ENCODE measurements at regions not wholly inside any gene's neighbourhood (a gene's known extent, or its start where the extent isn't known, plus 50 kb on each side); places are given as distances from the start of the nearest gene placed in this dataset.

DNA sequence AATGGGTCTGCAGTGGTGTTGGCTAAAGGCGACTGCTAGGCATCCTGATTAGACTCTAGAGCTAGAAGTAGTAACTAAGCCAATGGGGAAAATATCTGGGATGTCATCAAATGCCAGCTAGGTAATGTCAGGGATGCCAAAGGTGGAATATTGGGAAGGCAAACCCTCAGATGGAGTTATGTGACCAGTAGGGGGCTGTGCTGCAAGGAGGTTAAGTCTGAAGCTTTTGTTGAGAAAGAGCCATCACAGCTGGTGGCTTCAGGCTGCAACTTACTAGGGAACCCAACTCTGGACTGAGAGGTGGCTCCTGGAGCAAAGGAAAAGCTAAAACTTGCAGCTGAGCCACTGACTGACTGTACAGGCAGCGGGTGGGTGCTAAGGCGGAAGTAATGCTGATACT, 576.9 kb upstream of the GHITM start:
- no peaks in the 10 kb centered on the region for H3K27me3 ChIP-seq (ENCODE audit: insufficient read depth, low read length)

DNA sequence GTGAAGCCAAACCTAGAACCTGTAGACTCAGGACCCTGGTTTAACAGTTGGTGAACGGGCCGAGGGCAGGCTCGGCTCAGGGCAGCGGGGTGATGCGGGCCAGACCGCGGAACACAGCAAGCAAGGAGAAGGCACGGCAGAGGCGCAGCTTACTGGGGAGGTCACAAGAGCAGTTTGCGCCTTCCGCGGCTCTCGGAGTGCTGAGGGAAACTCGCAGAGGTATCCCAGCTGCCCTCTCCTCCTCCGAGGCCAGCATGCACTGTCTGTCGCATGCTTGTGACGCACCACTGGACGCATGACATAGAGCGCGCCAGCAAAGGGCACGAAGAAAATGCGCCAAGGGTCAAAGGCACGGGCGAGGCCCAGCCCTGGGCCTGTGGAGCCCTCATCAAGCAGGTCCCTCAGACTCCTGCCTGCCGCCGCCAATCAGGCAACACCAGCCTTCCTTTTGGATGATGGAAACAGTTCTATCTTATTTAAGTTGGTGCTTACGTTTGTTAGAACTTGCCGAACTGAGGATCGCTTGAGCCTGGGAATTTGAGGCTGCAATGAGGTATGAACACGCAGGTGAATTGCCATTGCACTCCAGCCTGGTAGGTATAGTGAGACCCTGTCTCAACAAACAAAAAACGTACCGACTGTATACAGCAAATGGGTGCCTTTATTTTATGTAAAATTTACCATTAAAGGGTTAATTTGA, 574.3 kb upstream of the GHITM start:
- Histone ChIP-seq H3K79me2 (ENCODE audit: control insufficient read depth, insufficient read depth, low read length, unreplicated experiment) (no peaks in the 10 kb centered on the region), H2AFZ (ENCODE audit: low read length, unreplicated experiment) (no peak overlapping the region), H3K27ac (ENCODE audit: low read depth, low read length) (no peak overlapping the region), H3K4me3 (ENCODE audit: low read depth, low read length) (no peak overlapping the region), H3K36me3 (ENCODE audit: insufficient read depth, low read length) (no peaks in the 10 kb centered on the region), H3K4me1 (ENCODE audit: control insufficient read depth, insufficient read depth, low read length, unreplicated experiment) (no peaks in the 10 kb centered on the region), H3K27me3 (ENCODE audit: insufficient read depth, low read length) (no peaks in the 10 kb centered on the region)

More for the DNA sequence above, 576.9 kb upstream of the GHITM start:
- Histone ChIP-seq H2AFZ (ENCODE audit: low read length, unreplicated experiment) (no peak overlapping the region), H3K79me2 (ENCODE audit: control insufficient read depth, insufficient read depth, low read length, unreplicated experiment) (no peaks in the 10 kb centered on the region), H3K27ac (ENCODE audit: low read depth, low read length) (no peak overlapping the region), H3K36me3 (ENCODE audit: insufficient read depth, low read length) (no peaks in the 10 kb centered on the region), H3K4me3 (ENCODE audit: low read depth, low read length) (no peak overlapping the region), H3K4me1 (ENCODE audit: control insufficient read depth, insufficient read depth, low read length, unreplicated experiment) (no peaks in the 10 kb centered on the region)

GRCh38 chr10:83572036-83572435, 567.3 kb upstream of the GHITM start:
- Histone ChIP-seq H3K4me1 (ENCODE audit: control insufficient read depth, insufficient read depth, low read length, unreplicated experiment) (no peaks in the 10 kb centered on the region), H3K27ac (ENCODE audit: low read depth, low read length) (no peak overlapping the region), H3K4me3 (ENCODE audit: low read depth, low read length) (no peak overlapping the region), H3K79me2 (ENCODE audit: control insufficient read depth, insufficient read depth, low read length, unreplicated experiment) (no peaks in the 10 kb centered on the region), H3K36me3 (ENCODE audit: insufficient read depth, low read length) (no peaks in the 10 kb centered on the region), H3K27me3 (ENCODE audit: insufficient read depth, low read length) (no peaks in the 10 kb centered on the region), H2AFZ (ENCODE audit: low read length, unreplicated experiment) (no peak overlapping the region)

- no peaks in the 10 kb centered on the region for H3K79me2 ChIP-seq (ENCODE audit: control insufficient read depth, insufficient read depth, low read length, unreplicated experiment)
- no peak overlapping the region for H3K27ac ChIP-seq (ENCODE audit: low read depth, low read length)
- no peak overlapping the region for H2AFZ ChIP-seq (ENCODE audit: low read length, unreplicated experiment)
- H3K4me3 ChIP-seq (ENCODE audit: low read depth, low read length) = no peak overlapping the region
- H3K27me3 ChIP-seq (ENCODE audit: insufficient read depth, low read length) = no peaks in the 10 kb centered on the region
- no peaks in the 10 kb centered on the region for H3K36me3 ChIP-seq (ENCODE audit: insufficient read depth, low read length)
- no peaks in the 10 kb centered on the region for H3K4me1 ChIP-seq (ENCODE audit: control insufficient read depth, insufficient read depth, low read length, unreplicated experiment)
Observed at GRCh38 chr10:83574770-83575169, 564.5 kb upstream of the GHITM start.

- H3K4me1 ChIP-seq (ENCODE audit: control insufficient read depth, insufficient read depth, low read length, unreplicated experiment) = no peaks in the 10 kb centered on the region
- H2AFZ ChIP-seq (ENCODE audit: low read length, unreplicated experiment) = no peak overlapping the region
- no peak overlapping the region for H3K27ac ChIP-seq (ENCODE audit: low read depth, low read length)
- H3K27me3 ChIP-seq (ENCODE audit: insufficient read depth, low read length) = no peaks in the 10 kb centered on the region
- H3K79me2 ChIP-seq (ENCODE audit: control insufficient read depth, insufficient read depth, low read length, unreplicated experiment) = no peaks in the 10 kb centered on the region
- no peak overlapping the region for H3K4me3 ChIP-seq (ENCODE audit: low read depth, low read length)
- H3K36me3 ChIP-seq (ENCODE audit: insufficient read depth, low read length) = no peaks in the 10 kb centered on the region
Observed at GRCh38 chr10:83577421-83577820, 561.9 kb upstream of the GHITM start.

GRCh38 chr10:83580373-83581012, 558.8 kb upstream of the GHITM start:
- Histone ChIP-seq H3K27me3 (ENCODE audit: insufficient read depth, low read length) (no peaks in the 10 kb centered on the region), H3K27ac (ENCODE audit: low read depth, low read length) (no peak overlapping the region), H2AFZ (ENCODE audit: low read length, unreplicated experiment) (no peak overlapping the region), H3K4me1 (ENCODE audit: control insufficient read depth, insufficient read depth, low read length, unreplicated experiment) (no peaks in the 10 kb centered on the region), H3K4me3 (ENCODE audit: low read depth, low read length) (no peak overlapping the region), H3K79me2 (ENCODE audit: control insufficient read depth, insufficient read depth, low read length, unreplicated experiment) (no peaks in the 10 kb centered on the region), H3K36me3 (ENCODE audit: insufficient read depth, low read length) (no peaks in the 10 kb centered on the region)

- no peak overlapping the region for H3K27ac ChIP-seq (ENCODE audit: low read depth, low read length)
- no peak overlapping the region for H3K4me3 ChIP-seq (ENCODE audit: low read depth, low read length)
- H2AFZ ChIP-seq (ENCODE audit: low read length, unreplicated experiment) = no peak overlapping the region
- no peaks in the 10 kb centered on the region for H3K36me3 ChIP-seq (ENCODE audit: insufficient read depth, low read length)
- no peaks in the 10 kb centered on the region for H3K79me2 ChIP-seq (ENCODE audit: control insufficient read depth, insufficient read depth, low read length, unreplicated experiment)
- H3K4me1 ChIP-seq (ENCODE audit: control insufficient read depth, insufficient read depth, low read length, unreplicated experiment) = no peaks in the 10 kb centered on the region
- H3K27me3 ChIP-seq (ENCODE audit: insufficient read depth, low read length) = no peaks in the 10 kb centered on the region
Observed at GRCh38 chr10:83582407-83583095, 556.8 kb upstream of the GHITM start.

GRCh38 chr10:83585686-83586085, 553.6 kb upstream of the GHITM start:
- no peak overlapping the region for H3K4me3 ChIP-seq (ENCODE audit: low read depth, low read length)
- no peaks in the 10 kb centered on the region for H3K79me2 ChIP-seq (ENCODE audit: control insufficient read depth, insufficient read depth, low read length, unreplicated experiment)
- no peak overlapping the region for H3K27ac ChIP-seq (ENCODE audit: low read depth, low read length)
- no peaks in the 10 kb centered on the region for H3K36me3 ChIP-seq (ENCODE audit: insufficient read depth, low read length)
- H2AFZ ChIP-seq (ENCODE audit: low read length, unreplicated experiment) = no peak overlapping the region
- no peaks in the 10 kb centered on the region for H3K4me1 ChIP-seq (ENCODE audit: control insufficient read depth, insufficient read depth, low read length, unreplicated experiment)
- H3K27me3 ChIP-seq (ENCODE audit: insufficient read depth, low read length) = no peaks in the 10 kb centered on the region

DNA sequence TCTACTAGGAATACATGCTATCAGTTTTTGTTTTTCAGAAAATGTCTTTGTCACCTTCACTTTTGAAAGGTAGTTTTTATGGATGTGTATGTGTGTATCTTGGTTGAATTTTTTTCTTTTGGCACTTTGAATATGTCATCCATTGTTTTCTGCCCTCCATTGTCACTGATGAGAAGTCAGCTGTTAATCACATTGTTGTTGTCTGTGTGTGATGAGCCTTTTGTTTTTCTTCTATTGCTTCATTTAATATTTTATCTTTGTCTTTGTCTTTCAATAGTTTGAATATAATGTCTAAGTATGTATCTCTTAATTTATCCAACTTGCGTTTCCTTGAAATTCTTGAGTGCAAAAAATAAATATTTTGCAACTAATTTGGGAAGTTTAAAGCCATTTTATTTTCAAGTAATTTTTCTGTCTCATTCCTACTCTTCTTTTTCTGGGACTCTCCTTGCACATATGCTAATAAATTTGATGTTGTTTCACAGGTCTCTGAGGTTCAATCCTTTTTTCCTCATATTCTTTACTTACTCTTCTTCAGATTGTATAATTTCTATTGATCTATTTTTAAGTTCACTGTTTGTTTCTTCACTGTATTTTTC, 546.9 kb upstream of the GHITM start:
- Histone ChIP-seq H3K36me3 (ENCODE audit: insufficient read depth, low read length) (no peaks in the 10 kb centered on the region), H3K27ac (ENCODE audit: low read depth, low read length) (no peak overlapping the region), H3K79me2 (ENCODE audit: control insufficient read depth, insufficient read depth, low read length, unreplicated experiment) (no peaks in the 10 kb centered on the region), H3K4me3 (ENCODE audit: low read depth, low read length) (no peak overlapping the region), H2AFZ (ENCODE audit: low read length, unreplicated experiment) (no peak overlapping the region), H3K4me1 (ENCODE audit: control insufficient read depth, insufficient read depth, low read length, unreplicated experiment) (no peaks in the 10 kb centered on the region), H3K27me3 (ENCODE audit: insufficient read depth, low read length) (no peaks in the 10 kb centered on the region)

DNA sequence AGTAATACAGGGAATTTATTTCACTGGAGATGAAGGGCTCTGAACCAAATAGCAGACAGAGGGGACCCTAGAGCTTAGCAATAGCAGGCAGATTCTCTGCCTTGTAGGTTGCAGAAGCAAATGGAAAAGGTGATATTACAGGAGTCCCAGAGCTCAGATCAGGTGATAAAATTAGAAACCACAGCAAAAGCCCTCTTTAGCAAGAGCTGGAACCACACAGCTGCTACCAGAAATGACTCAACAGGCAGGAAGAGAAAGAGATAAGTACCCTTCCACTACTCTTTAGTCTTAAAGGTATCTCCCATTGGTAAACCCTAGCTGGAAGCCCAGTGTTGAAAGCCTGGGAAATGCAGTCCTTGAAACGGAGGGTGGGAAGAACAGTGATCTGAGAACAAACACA, 535.6 kb upstream of the GHITM start:
- no peak overlapping the region for H2AFZ ChIP-seq (ENCODE audit: low read length, unreplicated experiment)
- no peak overlapping the region for H3K4me3 ChIP-seq (ENCODE audit: low read depth, low read length)
- no peaks in the 10 kb centered on the region for H3K79me2 ChIP-seq (ENCODE audit: control insufficient read depth, insufficient read depth, low read length, unreplicated experiment)
- H3K27me3 ChIP-seq (ENCODE audit: insufficient read depth, low read length) = no peaks in the 10 kb centered on the region
- H3K36me3 ChIP-seq (ENCODE audit: insufficient read depth, low read length) = no peaks in the 10 kb centered on the region
- no peaks in the 10 kb centered on the region for H3K4me1 ChIP-seq (ENCODE audit: control insufficient read depth, insufficient read depth, low read length, unreplicated experiment)
- no peak overlapping the region for H3K27ac ChIP-seq (ENCODE audit: low read depth, low read length)
